Endodermal cell (in vitro differentiated cells): ENCODE measurements at regions not wholly inside any gene's neighbourhood (a gene's known extent, or its start where the extent isn't known, plus 50 kb on each side); places are given as distances from the start of the nearest gene placed in this dataset.

Source experiments
- DNase-seq: peaks from one replicate; pipeline ENCODE4 v3.0.0-alpha.2; 2017
- H3K27ac ChIP-seq: 2 replicates; pipeline ENCODE4 v1.5.1; 2013; ENCODE audit warnings: mild to moderate bottlenecking, low read depth, low read length, moderate library complexity
- H3K27me3 ChIP-seq: 2 replicates; pipeline ENCODE4 v1.6.1; 2013; ENCODE audit warnings: mild to moderate bottlenecking, low read length, moderate library complexity; ENCODE audit not compliant: insufficient read depth, control insufficient read depth, poor library complexity, severe bottlenecking
- H3K36me3 ChIP-seq: 2 replicates; pipeline ENCODE4 v1.7.0; 2013; ENCODE audit warnings: mild to moderate bottlenecking, low read length, moderate library complexity; ENCODE audit not compliant: control insufficient read depth, insufficient read depth
- H3K4me1 ChIP-seq: one replicate; pipeline ENCODE4 v1.7.0; 2013; ENCODE audit warnings: low read length; ENCODE audit not compliant: control insufficient read depth, insufficient read depth
- H3K4me3 ChIP-seq: 2 replicates; pipeline ENCODE4 v1.5.1; 2013; ENCODE audit warnings: mild to moderate bottlenecking, low read length, moderate library complexity
- H3K9ac ChIP-seq: 2 replicates; pipeline ENCODE4 v1.6.1; 2013; ENCODE audit warnings: mild to moderate bottlenecking, low read length, moderate library complexity; ENCODE audit not compliant: poor library complexity, severe bottlenecking; ENCODE audit errors: extremely low read depth
- H3K9me3 ChIP-seq: 2 replicates; pipeline ENCODE4 v1.6.1; 2013; ENCODE audit warnings: mild to moderate bottlenecking, low read length, moderate library complexity; ENCODE audit not compliant: control insufficient read depth
- H3K27ac Mint-ChIP-seq: 2 replicates; pipeline ENCODE4 v1.8.0; 2020; ENCODE audit warnings: mixed read lengths
- H3K27me3 Mint-ChIP-seq: 2 replicates; pipeline ENCODE4 v1.8.0; 2021; ENCODE audit warnings: mild to moderate bottlenecking, mixed read lengths; ENCODE audit not compliant: insufficient read depth
- H3K36me3 Mint-ChIP-seq: 2 replicates; pipeline ENCODE4 v1.8.0; 2020; ENCODE audit warnings: low read depth, mixed read lengths
- H3K4me1 Mint-ChIP-seq: 2 replicates; pipeline ENCODE4 v1.8.0; 2020; ENCODE audit warnings: mixed read lengths
- H3K4me3 Mint-ChIP-seq: 2 replicates; pipeline ENCODE4 v1.8.0; 2020; ENCODE audit warnings: mild to moderate bottlenecking, moderate library complexity, mixed read lengths
- H3K9me3 Mint-ChIP-seq: 2 replicates; pipeline ENCODE4 v1.8.0; 2020; ENCODE audit warnings: mild to moderate bottlenecking, mixed read lengths
- WGBS, 2 experiments: methylation state at CpG; one replicate each; pipeline versions ENCODE4 v1.1.5 to v1.1.7; 2013; ENCODE audit warnings: missing lambda C conversion rate in 2 of 2, mixed read lengths in 1 of 2; ENCODE audit not compliant: insufficient coverage in 1 of 2, insufficient read length in 1 of 2; 5-methylcytosine and 5-hydroxymethylcytosine counted together
- TF ChIP-seq, protein P1 (sequence below): fragments of 200-600 bp; sonication (generic); conservative IDR thresholded peaks from 2 replicates; pipeline ENCODE4 v1.5.0; 2021; ENCODE audit warnings: antibody characterized with exemption, mild to moderate bottlenecking

DNA sequence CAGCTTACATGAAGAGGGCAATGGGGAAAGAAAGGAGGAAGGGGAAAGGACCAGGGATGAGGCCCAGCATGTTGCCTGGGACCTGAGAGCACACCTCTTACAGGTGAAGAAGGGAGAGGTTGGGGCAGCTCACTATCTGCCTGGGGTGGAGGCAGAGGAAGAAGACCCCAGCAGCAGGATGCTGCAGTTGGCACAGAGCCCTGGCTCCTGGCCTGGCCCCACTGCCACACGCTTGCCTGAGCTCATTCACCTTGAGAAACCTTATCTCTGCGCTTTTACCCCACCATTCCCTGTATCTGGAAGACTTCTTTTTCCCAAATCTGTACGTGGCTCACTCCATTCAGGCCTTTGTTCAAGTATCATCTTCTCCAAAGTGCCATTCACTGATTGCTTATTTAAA lies 147.8 kb upstream of the TMEM72 start:
- Histone ChIP-seq H3K27ac (no peak overlapping the region), H3K36me3 (no peaks in the 10 kb centered on the region), H3K27me3 (peaks cover 8% of the 10 kb centered on the region), H3K4me3 (no peak overlapping the region), H3K9ac (no peak overlapping the region), H3K9me3 (no peaks in the 10 kb centered on the region), H3K4me1 (no peaks in the 10 kb centered on the region)
- 88% methylated on average over 2 to 3 of the region's 3 CpGs for WGBS, 2 experiments
- no peaks in the 10 kb centered on the region for H3K9me3 Mint-ChIP-seq
- H3K36me3 Mint-ChIP-seq: no peaks in the 10 kb centered on the region
- no peak overlapping the region for H3K4me3 Mint-ChIP-seq
- peaks cover 13% of the 10 kb centered on the region for H3K27me3 Mint-ChIP-seq
- H3K4me1 Mint-ChIP-seq: peaks cover 7% of the 10 kb centered on the region
- TF ChIP-seq, protein P1, sequence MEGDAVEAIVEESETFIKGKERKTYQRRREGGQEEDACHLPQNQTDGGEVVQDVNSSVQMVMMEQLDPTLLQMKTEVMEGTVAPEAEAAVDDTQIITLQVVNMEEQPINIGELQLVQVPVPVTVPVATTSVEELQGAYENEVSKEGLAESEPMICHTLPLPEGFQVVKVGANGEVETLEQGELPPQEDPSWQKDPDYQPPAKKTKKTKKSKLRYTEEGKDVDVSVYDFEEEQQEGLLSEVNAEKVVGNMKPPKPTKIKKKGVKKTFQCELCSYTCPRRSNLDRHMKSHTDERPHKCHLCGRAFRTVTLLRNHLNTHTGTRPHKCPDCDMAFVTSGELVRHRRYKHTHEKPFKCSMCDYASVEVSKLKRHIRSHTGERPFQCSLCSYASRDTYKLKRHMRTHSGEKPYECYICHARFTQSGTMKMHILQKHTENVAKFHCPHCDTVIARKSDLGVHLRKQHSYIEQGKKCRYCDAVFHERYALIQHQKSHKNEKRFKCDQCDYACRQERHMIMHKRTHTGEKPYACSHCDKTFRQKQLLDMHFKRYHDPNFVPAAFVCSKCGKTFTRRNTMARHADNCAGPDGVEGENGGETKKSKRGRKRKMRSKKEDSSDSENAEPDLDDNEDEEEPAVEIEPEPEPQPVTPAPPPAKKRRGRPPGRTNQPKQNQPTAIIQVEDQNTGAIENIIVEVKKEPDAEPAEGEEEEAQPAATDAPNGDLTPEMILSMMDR: no peak
- DNase-seq: no peak
- H3K27ac Mint-ChIP-seq: no peak overlapping the region

DNA sequence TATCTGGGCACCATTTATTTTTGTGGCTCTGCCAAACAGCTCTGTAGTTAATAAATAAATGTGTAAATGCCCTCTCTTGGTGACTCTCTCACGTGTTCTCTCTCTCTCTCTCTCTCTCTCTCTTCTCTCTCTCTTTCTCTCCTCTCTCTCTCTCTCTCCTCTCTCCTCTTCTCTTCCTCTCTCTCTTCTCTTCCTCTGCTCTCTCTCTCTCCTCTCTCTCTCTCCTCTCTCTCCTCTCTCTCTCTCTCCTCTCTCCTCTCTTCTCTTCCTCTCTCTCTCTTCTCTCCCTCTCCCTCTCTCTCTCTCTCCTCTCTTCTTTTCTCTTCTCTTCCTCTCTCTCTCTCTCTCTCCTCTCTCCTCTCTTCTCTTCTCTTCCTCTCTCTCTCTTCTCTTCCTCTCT lies 145.8 kb upstream of the TMEM72 start:
- Mint-ChIP-seq H3K4me3 (no peak overlapping the region), H3K27ac (no peak overlapping the region), H3K36me3 (no peaks in the 10 kb centered on the region), H3K27me3 (peaks cover 13% of the 10 kb centered on the region), H3K4me1 (peaks cover 6% of the 10 kb centered on the region), H3K9me3 (no peaks in the 10 kb centered on the region)
- DNase-seq: no peak
- Histone ChIP-seq H3K9me3 (no peaks in the 10 kb centered on the region), H3K27ac (no peak overlapping the region), H3K4me1 (no peaks in the 10 kb centered on the region), H3K9ac (no peak overlapping the region), H3K4me3 (no peak overlapping the region), H3K36me3 (no peaks in the 10 kb centered on the region), H3K27me3 (peaks cover 8% of the 10 kb centered on the region)
- 60 to 76% methylated on average over 1 of the region's 1 CpG for WGBS, 2 experiments
- TF ChIP-seq, protein P1: no peak

DNA sequence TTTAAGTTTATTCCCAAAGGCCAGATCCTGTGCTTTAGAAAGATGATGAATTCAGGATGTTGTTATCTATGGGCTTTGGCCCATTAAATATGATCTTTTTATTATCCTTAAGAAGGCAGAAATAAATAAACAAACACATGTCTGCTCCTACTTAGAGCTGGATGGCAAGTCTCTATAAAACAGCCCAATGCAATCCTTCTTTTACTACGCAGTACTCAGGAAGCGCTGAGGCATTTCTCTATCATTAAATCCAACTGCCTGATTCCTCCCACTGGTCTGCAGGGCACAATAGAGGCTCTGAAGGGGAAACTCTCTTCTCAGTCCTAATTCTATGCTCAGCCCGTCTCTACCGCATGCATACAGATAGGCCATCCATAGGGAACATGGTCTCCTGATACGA lies 144.5 kb upstream of the TMEM72 start:
- Mint-ChIP-seq H3K27ac (no peak overlapping the region), H3K4me1 (peaks cover 6% of the 10 kb centered on the region), H3K9me3 (no peaks in the 10 kb centered on the region), H3K36me3 (no peaks in the 10 kb centered on the region), H3K4me3 (no peak overlapping the region), H3K27me3 (peaks cover 13% of the 10 kb centered on the region)
- TF ChIP-seq, protein P1: no peak
- DNase-seq: no peak
- Histone ChIP-seq H3K4me3 (no peak overlapping the region), H3K27ac (no peak overlapping the region), H3K36me3 (no peaks in the 10 kb centered on the region), H3K4me1 (no peaks in the 10 kb centered on the region), H3K9ac (no peak overlapping the region), H3K27me3 (peaks cover 8% of the 10 kb centered on the region), H3K9me3 (no peaks in the 10 kb centered on the region)
- 85 to 94% methylated on average over 4 to 5 of the region's 5 CpGs for WGBS, 2 experiments
